Mesothelial cell of epicardium (in vitro differentiated cells): ENCODE measurements at regions not wholly inside any gene's neighbourhood (a gene's known extent, or its start where the extent isn't known, plus 50 kb on each side); places are given as distances from the start of the nearest gene placed in this dataset.

Source experiments
- DNase-seq, 2 experiments: peaks; one replicate each; pipeline ENCODE4 v3.0.0; 2021; ENCODE audit warnings: low spot score in 2 of 2; ENCODE audit not compliant: unreplicated experiment in 2 of 2
- H3K27ac Mint-ChIP-seq: 2 replicates; pipeline ENCODE4 v1.8.0; 2021; ENCODE audit warnings: mixed read lengths
- H3K27me3 Mint-ChIP-seq: 2 replicates; pipeline ENCODE4 v1.8.0; 2021; ENCODE audit warnings: low read depth, mixed read lengths
- H3K36me3 Mint-ChIP-seq: 2 replicates; pipeline ENCODE4 v1.8.0; 2021; ENCODE audit warnings: mixed read lengths
- H3K4me1 Mint-ChIP-seq: 2 replicates; pipeline ENCODE4 v1.8.0; 2021; ENCODE audit warnings: mixed read lengths
- H3K4me3 Mint-ChIP-seq: 2 replicates; pipeline ENCODE4 v1.8.0; 2021; ENCODE audit warnings: mild to moderate bottlenecking, moderate library complexity, mixed read lengths
- H3K9me3 Mint-ChIP-seq: 2 replicates; pipeline ENCODE4 v1.8.0; 2021; ENCODE audit warnings: mixed read lengths
- TF ChIP-seq, protein P1 (sequence below): fragments of 200-600 bp; sonication (generic); IDR thresholded peaks from one replicate; pipeline ENCODE4 v1.5.0; 2021; ENCODE audit warnings: antibody characterized with exemption; ENCODE audit not compliant: unreplicated experiment

DNA sequence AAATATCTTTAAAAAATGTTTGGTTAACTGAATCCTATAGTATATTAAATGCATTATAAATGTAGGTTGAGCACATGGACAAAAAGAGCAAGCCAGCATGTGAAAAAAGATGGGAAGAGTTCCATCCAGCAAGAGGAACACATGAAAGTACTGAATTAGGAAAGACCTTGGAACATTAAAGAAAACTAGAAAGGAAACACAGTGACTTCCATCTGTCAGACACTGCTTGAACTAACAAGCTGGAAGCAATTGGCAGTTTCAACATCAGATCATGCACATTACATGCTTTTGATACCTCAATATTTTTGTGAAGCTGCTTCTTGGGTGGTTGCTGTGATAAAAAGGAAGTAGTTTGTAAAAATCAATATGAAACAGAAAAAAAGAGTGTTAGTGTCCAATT lies 626.8 kb upstream of the GNPDA2 start:
- H3K27me3 Mint-ChIP-seq, result no peaks in the 10 kb centered on the region
- DNase-seq, result no peak
- H3K4me1 Mint-ChIP-seq, result no peaks in the 10 kb centered on the region
- H3K9me3 Mint-ChIP-seq, result no peaks in the 10 kb centered on the region
- TF ChIP-seq, protein P1, sequence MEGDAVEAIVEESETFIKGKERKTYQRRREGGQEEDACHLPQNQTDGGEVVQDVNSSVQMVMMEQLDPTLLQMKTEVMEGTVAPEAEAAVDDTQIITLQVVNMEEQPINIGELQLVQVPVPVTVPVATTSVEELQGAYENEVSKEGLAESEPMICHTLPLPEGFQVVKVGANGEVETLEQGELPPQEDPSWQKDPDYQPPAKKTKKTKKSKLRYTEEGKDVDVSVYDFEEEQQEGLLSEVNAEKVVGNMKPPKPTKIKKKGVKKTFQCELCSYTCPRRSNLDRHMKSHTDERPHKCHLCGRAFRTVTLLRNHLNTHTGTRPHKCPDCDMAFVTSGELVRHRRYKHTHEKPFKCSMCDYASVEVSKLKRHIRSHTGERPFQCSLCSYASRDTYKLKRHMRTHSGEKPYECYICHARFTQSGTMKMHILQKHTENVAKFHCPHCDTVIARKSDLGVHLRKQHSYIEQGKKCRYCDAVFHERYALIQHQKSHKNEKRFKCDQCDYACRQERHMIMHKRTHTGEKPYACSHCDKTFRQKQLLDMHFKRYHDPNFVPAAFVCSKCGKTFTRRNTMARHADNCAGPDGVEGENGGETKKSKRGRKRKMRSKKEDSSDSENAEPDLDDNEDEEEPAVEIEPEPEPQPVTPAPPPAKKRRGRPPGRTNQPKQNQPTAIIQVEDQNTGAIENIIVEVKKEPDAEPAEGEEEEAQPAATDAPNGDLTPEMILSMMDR, result no peak
- no peak overlapping the region for H3K4me3 Mint-ChIP-seq
- H3K36me3 Mint-ChIP-seq, result no peaks in the 10 kb centered on the region
- no peak overlapping the region for H3K27ac Mint-ChIP-seq

DNA sequence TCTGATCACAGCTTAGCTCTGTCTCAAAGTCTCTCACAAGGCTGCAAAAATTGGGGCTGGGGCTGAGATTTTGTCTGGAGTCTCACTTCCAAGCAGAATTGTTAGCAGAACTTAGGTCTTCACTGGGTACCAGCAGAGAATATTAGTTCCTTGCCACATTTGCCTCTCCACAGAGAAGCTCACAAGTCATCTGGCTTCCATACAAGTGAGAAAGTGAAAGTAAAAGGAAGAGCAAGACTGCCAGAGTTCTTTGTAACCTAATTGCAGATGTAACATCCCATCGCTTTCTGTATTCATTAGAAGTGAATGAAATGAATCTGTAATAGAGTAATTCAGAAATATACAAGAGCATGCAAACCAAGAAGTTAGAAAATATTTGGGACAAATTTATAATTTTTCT lies 624.1 kb upstream of the GNPDA2 start:
- H3K4me3 Mint-ChIP-seq, result no peak overlapping the region
- no peak for DNase-seq

DNA sequence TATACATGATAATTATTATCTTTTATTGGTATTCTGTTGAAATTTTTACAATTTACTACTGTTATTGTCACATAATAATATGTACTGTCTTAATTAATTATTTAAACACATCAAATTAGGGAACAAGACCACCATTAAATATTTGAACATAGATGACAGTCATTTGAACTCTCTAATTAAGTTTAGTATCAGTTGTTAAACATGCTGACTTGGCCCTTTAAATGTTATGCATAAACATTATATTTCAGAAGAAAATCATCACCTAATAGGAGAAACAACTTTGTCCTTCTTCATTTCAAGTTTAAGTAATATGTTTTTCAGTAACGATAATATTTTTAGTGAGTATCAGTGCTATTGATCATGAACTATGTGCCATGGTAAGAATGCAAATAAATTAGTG lies 623.5 kb upstream of the GNPDA2 start:
- H3K27me3 Mint-ChIP-seq, result no peaks in the 10 kb centered on the region
- H3K4me1 Mint-ChIP-seq, result no peaks in the 10 kb centered on the region
- no peak overlapping the region for H3K27ac Mint-ChIP-seq
- H3K4me3 Mint-ChIP-seq, result no peak overlapping the region
- DNase-seq, result no peak
- TF ChIP-seq, protein P1, result no peak
- H3K36me3 Mint-ChIP-seq, result no peaks in the 10 kb centered on the region
- H3K9me3 Mint-ChIP-seq, result no peaks in the 10 kb centered on the region

More for the DNA sequence above, 624.1 kb upstream of the GNPDA2 start:
- no peaks in the 10 kb centered on the region for H3K27me3 Mint-ChIP-seq
- TF ChIP-seq, protein P1, result no peak
- H3K27ac Mint-ChIP-seq, result no peak overlapping the region
- no peaks in the 10 kb centered on the region for H3K36me3 Mint-ChIP-seq
- H3K9me3 Mint-ChIP-seq, result no peaks in the 10 kb centered on the region
- H3K4me1 Mint-ChIP-seq, result no peaks in the 10 kb centered on the region

DNA sequence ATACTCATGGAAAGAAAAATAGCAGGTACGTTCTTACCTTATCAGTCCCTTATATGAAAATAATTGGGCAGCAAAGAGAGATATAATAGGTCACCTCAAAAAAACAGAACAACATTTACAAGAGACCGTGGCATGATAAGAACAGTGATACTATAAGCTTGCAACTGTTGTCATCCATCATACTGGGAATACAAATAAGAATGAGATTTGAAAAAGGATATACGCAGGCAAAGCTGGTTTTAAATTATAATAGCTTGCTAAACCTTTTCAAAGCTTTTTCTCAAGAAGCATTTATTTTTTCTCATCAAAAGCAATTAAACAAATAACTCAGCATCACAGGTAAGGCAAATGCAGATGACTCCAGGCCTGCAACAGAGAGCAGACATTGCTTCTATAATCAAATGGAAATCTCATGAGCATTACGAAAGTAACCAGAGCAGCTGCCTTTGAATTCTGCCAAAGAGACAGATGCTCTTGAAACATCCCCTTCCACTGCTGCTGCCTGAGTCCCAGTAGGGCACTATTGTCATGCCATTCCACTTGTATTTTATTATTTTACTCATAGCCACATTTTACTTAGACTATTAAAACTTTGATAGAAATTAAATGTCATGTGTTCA lies 620.6 kb upstream of the GNPDA2 start:
- Mint-ChIP-seq H3K4me3 (no peak overlapping the region), H3K36me3 (no peaks in the 10 kb centered on the region), H3K9me3 (no peaks in the 10 kb centered on the region), H3K27ac (no peak overlapping the region), H3K27me3 (no peaks in the 10 kb centered on the region), H3K4me1 (no peaks in the 10 kb centered on the region)
- no peak for DNase-seq
- TF ChIP-seq, protein P1, result no peak

DNA sequence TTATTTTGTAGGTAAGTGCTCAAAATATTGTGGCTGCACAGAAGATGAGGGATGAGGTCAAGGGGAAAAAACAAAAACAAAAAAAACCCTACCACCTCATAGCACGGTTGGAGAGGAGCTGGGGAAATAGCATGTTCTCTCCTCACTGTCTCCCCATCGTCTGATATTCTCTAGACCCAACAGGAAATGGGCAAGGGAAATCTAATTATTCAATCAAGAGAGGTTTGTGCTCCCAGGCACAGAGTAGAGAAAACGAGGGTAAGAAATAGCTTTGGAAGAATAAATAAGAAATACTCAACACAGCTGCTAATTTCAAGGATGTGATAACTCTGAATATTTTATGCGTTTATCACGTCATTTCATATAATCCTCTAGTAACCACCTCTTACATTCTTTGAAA lies 619.2 kb upstream of the GNPDA2 start:
- H3K27ac Mint-ChIP-seq, result no peak overlapping the region
- DNase-seq, result no peak
- no peak overlapping the region for H3K4me3 Mint-ChIP-seq
- H3K27me3 Mint-ChIP-seq, result no peaks in the 10 kb centered on the region
- H3K9me3 Mint-ChIP-seq, result no peaks in the 10 kb centered on the region
- H3K4me1 Mint-ChIP-seq, result no peaks in the 10 kb centered on the region
- TF ChIP-seq, protein P1, result no peak
- H3K36me3 Mint-ChIP-seq, result no peaks in the 10 kb centered on the region

DNA sequence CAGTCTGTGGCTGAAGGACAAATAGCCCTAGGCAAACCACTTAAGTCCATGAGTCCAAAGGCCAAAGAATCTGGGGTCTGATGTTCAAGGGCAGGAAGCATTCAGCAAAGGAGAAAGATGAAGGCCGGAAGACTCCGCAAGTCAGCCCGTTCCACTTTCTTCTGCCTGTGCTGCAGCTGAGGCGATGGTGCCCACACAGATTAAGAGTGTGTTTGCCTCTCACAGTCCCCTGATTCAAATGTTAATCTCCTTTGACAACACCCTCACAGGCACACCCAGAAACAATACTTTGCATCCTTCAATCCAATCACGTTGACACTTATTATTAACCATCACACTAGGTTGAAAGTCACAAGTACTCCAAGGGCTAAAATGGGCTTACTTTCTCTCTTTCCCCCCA lies 605.4 kb upstream of the GNPDA2 start:
- TF ChIP-seq, protein P1, result no peak
- no peak for DNase-seq
- Mint-ChIP-seq H3K9me3 (no peaks in the 10 kb centered on the region), H3K27me3 (no peaks in the 10 kb centered on the region), H3K4me1 (no peaks in the 10 kb centered on the region), H3K36me3 (no peaks in the 10 kb centered on the region), H3K27ac (no peak overlapping the region), H3K4me3 (no peak overlapping the region)
